HCT116 (cell line): ENCODE measurements at regions not wholly inside any gene's neighbourhood (a gene's known extent, or its start where the extent isn't known, plus 50 kb on each side); places are given as distances from the start of the nearest gene placed in this dataset.

Experiments used
- ATAC-seq: fragments of 200-7000 bp; cut with Tn5 transposase; 2 replicates; pipeline ENCODE4 v1.9.1; 2020; ENCODE audit warnings: mild to moderate bottlenecking, moderate library complexity
- BruUV-seq: library from RNA; stranded (reverse); fragments of 400-500 nt; replicated peaks from 2 replicates; lab custom pipeline; 2021; lab: Mats Ljungman, UMichigan
- CTCF ChIA-PET: fragments of 300-600 bp; sonication (Branson Sonifier 250); formaldehyde crosslinking; loops from one replicate; lab custom pipeline; 2021; ENCODE audit warnings: antibody characterized with exemption; lab: Charles Lee
- POLR2A ChIA-PET: fragments of 300-600, 350-600 bp; sonication (Branson Sonifier 250); formaldehyde crosslinking; loops from one replicate; lab custom pipeline; 2021; ENCODE audit warnings: antibody characterized with exemption; lab: Charles Lee
- RAD21 ChIA-PET, 2 experiments: fragments of 300-600 bp; sonication (Branson Sonifier 250); formaldehyde crosslinking; loops; one replicate each; lab custom pipeline; 2023; ENCODE audit warnings: low total read pairs in 2 of 2; ENCODE audit not compliant: uncharacterized antibody in 2 of 2, unreplicated experiment in 2 of 2, low non-redundant PET in 1 of 2; lab: Charles Lee
- DNase-seq: peaks from one replicate; pipeline ENCODE4 v3.0.0-alpha.2; 2010; ENCODE audit warnings: low read depth, low spot score
- H2AFZ ChIP-seq: fragments of 200-600 bp; shearing (Covaris generic), sonication (generic); 2 replicates; pipeline ENCODE4 v1.6.1; 2017; ENCODE audit warnings: low read depth, mixed run types, mixed read lengths, antibody characterized with exemption, low read length; ENCODE audit not compliant: poor library complexity, severe bottlenecking
- H3K27ac ChIP-seq: 2 replicates; pipeline ENCODE4 v1.5.1; 2012; ENCODE audit warnings: low read depth, low read length
- H3K27me3 ChIP-seq: fragments of 200-600 bp; sonication (generic); 2 replicates; pipeline ENCODE4 v1.6.1; 2016; ENCODE audit warnings: mixed run types, low read length, mixed read lengths; ENCODE audit not compliant: insufficient read depth
- H3K36me3 ChIP-seq, 2 experiments: fragments of 200-500 bp in 1 of 2; fragments of 200-600 bp in 1 of 2; sonication (Bioruptor generic) in 1 of 2; sonication (generic) in 1 of 2; 2 replicates each; pipeline versions ENCODE4 v1.5.1 to v1.6.1; 2014 to 2016; ENCODE audit warnings: low read length in 2 of 2, inconsistent platforms in 1 of 2, mixed read lengths in 1 of 2, mixed run types in 1 of 2; ENCODE audit not compliant: insufficient read depth in 2 of 2, control insufficient read depth in 1 of 2
- H3K4me1 ChIP-seq, 2 experiments: fragments of 200-600 bp in 1 of 2; sonication (generic) in 1 of 2; 2 replicates each; pipeline versions ENCODE4 v1.5.1 to v1.6.1; 2012 to 2017; ENCODE audit warnings: low read length in 2 of 2, inconsistent platforms in 1 of 2, mild to moderate bottlenecking in 1 of 2, mixed read lengths in 1 of 2, mixed run types in 1 of 2, moderate library complexity in 1 of 2; ENCODE audit not compliant: insufficient read depth in 2 of 2, control insufficient read depth in 1 of 2
- H3K4me2 ChIP-seq: fragments of 200-600 bp; sonication (generic); 2 replicates; pipeline ENCODE4 v1.6.1; 2017; ENCODE audit warnings: mixed run types, low read length, mixed read lengths
- H3K4me3 ChIP-seq, 2 experiments: fragments of 200-600 bp in 1 of 2; sonication (generic) in 1 of 2; replicated peaks in 1 of 2; 2 replicates each; pipeline ENCODE4 v1.5.1; 2011 to 2016; ENCODE audit warnings: low read length in 2 of 2, control low read depth in 1 of 2, low read depth in 1 of 2, mild to moderate bottlenecking in 1 of 2, mixed read lengths in 1 of 2, mixed run types in 1 of 2
- H3K79me2 ChIP-seq: fragments of 200-600 bp; sonication (generic); 2 replicates; pipeline ENCODE4 v1.6.1; 2017; ENCODE audit warnings: mild to moderate bottlenecking, mixed run types, low read length, moderate library complexity, mixed read lengths; ENCODE audit not compliant: insufficient read depth
- H3K9ac ChIP-seq: fragments of 200-600 bp; sonication (generic); 2 replicates; pipeline ENCODE4 v1.6.1; 2016; ENCODE audit warnings: low read length, mixed read lengths
- H3K9me2 ChIP-seq: fragments of 200-600 bp; sonication (generic), shearing (Covaris generic); 2 replicates; pipeline ENCODE4 v1.6.1; 2017; ENCODE audit warnings: mixed run types, mild to moderate bottlenecking, moderate library complexity; ENCODE audit not compliant: insufficient read depth
- H3K9me3 ChIP-seq, 2 experiments: fragments of 200-500 bp in 1 of 2; fragments of 200-600 bp in 1 of 2; sonication (Bioruptor generic) in 1 of 2; sonication (generic) in 1 of 2; 2 replicates each; pipeline ENCODE4 v1.6.1; 2014 to 2017; ENCODE audit warnings: low read length in 2 of 2, mixed read lengths in 2 of 2, inconsistent platforms in 1 of 2, low read depth in 1 of 2, mild to moderate bottlenecking in 1 of 2, mixed run types in 1 of 2, moderate library complexity in 1 of 2; ENCODE audit not compliant: control insufficient read depth in 1 of 2, insufficient read depth in 1 of 2
- H4K20me1 ChIP-seq: fragments of 200-600 bp; sonication (generic), shearing (Covaris generic); 2 replicates; pipeline ENCODE4 v1.6.1; 2017; ENCODE audit warnings: mixed run types, mild to moderate bottlenecking, moderate library complexity; ENCODE audit not compliant: insufficient read depth
- ATF3 ChIP-seq: IDR thresholded peaks from 2 replicates; pipeline ENCODE4 v1.6.1; 2012
- CBX3 ChIP-seq: IDR thresholded peaks from 2 replicates; pipeline ENCODE4 v1.6.1; 2012; ENCODE audit warnings: low read depth
- EGR1 ChIP-seq: IDR thresholded peaks from 2 replicates; pipeline ENCODE4 v1.6.1; 2012; ENCODE audit warnings: low read depth
- JUND ChIP-seq: IDR thresholded peaks from 2 replicates; pipeline ENCODE4 v1.6.1; 2012
- MAX ChIP-seq: IDR thresholded peaks from 2 replicates; pipeline ENCODE4 v1.6.1; 2012
- POLR2A ChIP-seq: IDR thresholded peaks from 2 replicates; pipeline ENCODE4 v1.7.0; 2011; ENCODE audit warnings: borderline replicate concordance; ENCODE audit not compliant: insufficient read depth, insufficient read length; ENCODE audit errors: extremely low read depth
- POLR2AphosphoS5 ChIP-seq: IDR thresholded peaks from 2 replicates; pipeline ENCODE4 v1.6.1; 2011; ENCODE audit warnings: mild to moderate bottlenecking, low read depth, low read length, moderate library complexity
- REST ChIP-seq: IDR thresholded peaks from 2 replicates; pipeline ENCODE4 v1.6.1; 2012; ENCODE audit warnings: low read depth
- SP1 ChIP-seq: IDR thresholded peaks from 2 replicates; pipeline ENCODE4 v1.6.1; 2012; ENCODE audit warnings: low read depth
- TCF7L2 ChIP-seq: IDR thresholded peaks from 2 replicates; pipeline ENCODE4 v1.7.0; 2011; ENCODE audit warnings: borderline replicate concordance, inconsistent platforms; ENCODE audit not compliant: insufficient read depth, insufficient read length; ENCODE audit errors: extremely low read depth
- ZBTB33 ChIP-seq: IDR thresholded peaks from 2 replicates; pipeline ENCODE4 v1.6.1; 2011; ENCODE audit warnings: mild to moderate bottlenecking, low read length, moderate library complexity; ENCODE audit not compliant: insufficient replicate concordance; ENCODE audit errors: extremely low read depth
- ZFX ChIP-seq: fragments of 450-650 bp; IDR thresholded peaks from 2 replicates; pipeline ENCODE4 v1.6.1; 2017
- intact Hi-C: fragments of 100-400 bp; cut with micrococcal nuclease; formaldehyde crosslinking; loops from 2 replicates; pipeline ENCODE4 v1.10.0; 2022

- Histone ChIP-seq H3K27me3 (no peaks in the 10 kb centered on the region), H3K9me3 (no peaks in the 10 kb centered on the region), H3K27ac (no peak overlapping the region), H3K4me3 (no peak overlapping the region), H3K36me3 (no peaks in the 10 kb centered on the region), H3K9ac (no peak overlapping the region), H3K79me2 (no peaks in the 10 kb centered on the region), H2AFZ (no peak overlapping the region), H3K9me2 (no peaks in the 10 kb centered on the region), H3K4me2 (no peak overlapping the region), H4K20me1 (no peaks in the 10 kb centered on the region), H3K4me1 (peaks cover 0 to 6% of the 10 kb centered on the region in 2 experiments; a peak in 1 of 4 replicates)
- intact Hi-C loops: no loop called here
- ATAC-seq (peak; percentile 75), DNase-seq (peak; percentile 16)
- no TSS peak for BruUV-seq
- TF ChIP-seq POLR2AphosphoS5 (no peak), ZBTB33 (no peak), ATF3 (no peak), MAX (no peak), TCF7L2 (no peak), REST (no peak), JUND (no peak), SP1 (no peak), CBX3 (no peak), POLR2A (no peak), EGR1 (no peak), ZFX (no peak)
- ChIA-PET POLR2A (no interaction called here), CTCF (no interaction called here), RAD21 (no interaction called here)
Observed at GRCh38 chrX:55167124-55167803, 52.9 kb upstream of the PAGE5 start.
